ENCODE measurements at regions not wholly inside any gene's neighbourhood (a gene's known extent, or its start where the extent isn't known, plus 50 kb on each side); places are given as distances from the start of the nearest gene placed in this dataset.

DNA sequence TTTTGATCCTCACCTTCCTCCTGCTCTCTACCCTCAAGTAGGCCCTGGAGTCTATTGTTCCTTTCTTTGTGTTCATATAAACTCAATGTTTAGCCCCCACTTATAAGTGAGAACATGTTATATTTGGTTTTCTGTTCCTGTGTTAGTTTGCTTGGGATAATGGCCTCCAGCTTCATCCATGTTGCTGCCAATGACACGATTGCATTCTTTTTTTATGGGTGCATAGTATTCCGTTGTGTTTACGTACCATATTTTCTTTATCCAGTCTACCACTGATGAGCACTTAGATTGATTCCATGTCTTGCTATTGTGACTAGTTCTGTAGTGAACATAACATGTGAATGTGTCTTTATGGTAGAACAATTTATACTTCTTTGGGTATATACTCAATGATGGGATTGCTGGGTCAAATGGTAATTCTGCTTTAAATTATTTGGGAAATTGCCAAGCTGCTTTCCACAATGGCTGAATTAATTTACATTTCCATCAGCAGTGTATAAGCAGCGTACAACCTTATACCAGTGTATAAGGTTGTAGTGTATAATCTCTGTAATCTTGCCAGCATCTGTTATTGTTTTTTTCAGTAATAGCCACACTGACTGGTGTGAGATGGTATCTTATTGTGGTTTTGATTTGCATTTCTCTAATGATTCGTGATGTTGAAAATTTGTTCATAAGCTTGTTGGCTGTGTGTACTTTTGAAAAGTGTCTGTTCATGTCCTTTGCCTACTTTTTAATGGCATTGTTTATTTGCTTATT is 288.9 kb downstream of the KCNRG start:
- no peaks in the 10 kb centered on the region for H3K4me1 Mint-ChIP-seq (ENCODE audit: insufficient read depth, unreplicated experiment)
- no TSS peak for BruUV-seq (replicated peaks)
- intact Hi-C loops (cut with micrococcal nuclease) = no loop called here
- CTCF ChIA-PET = no interaction called here
- no peak overlapping the region for H3K27ac Mint-ChIP-seq (ENCODE audit: low read depth, unreplicated experiment)
- TF ChIP-seq, protein P1, sequence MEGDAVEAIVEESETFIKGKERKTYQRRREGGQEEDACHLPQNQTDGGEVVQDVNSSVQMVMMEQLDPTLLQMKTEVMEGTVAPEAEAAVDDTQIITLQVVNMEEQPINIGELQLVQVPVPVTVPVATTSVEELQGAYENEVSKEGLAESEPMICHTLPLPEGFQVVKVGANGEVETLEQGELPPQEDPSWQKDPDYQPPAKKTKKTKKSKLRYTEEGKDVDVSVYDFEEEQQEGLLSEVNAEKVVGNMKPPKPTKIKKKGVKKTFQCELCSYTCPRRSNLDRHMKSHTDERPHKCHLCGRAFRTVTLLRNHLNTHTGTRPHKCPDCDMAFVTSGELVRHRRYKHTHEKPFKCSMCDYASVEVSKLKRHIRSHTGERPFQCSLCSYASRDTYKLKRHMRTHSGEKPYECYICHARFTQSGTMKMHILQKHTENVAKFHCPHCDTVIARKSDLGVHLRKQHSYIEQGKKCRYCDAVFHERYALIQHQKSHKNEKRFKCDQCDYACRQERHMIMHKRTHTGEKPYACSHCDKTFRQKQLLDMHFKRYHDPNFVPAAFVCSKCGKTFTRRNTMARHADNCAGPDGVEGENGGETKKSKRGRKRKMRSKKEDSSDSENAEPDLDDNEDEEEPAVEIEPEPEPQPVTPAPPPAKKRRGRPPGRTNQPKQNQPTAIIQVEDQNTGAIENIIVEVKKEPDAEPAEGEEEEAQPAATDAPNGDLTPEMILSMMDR (IDR thresholded peaks at IDR 0.05; ENCODE audit: unreplicated experiment) = no peak
- DNase-seq (ENCODE audit: unreplicated experiment) = no peak
- H3K4me3 Mint-ChIP-seq (ENCODE audit: unreplicated experiment) = no peak overlapping the region
- H3K36me3 Mint-ChIP-seq (ENCODE audit: insufficient read depth, unreplicated experiment) = no peaks in the 10 kb centered on the region
- no peaks in the 10 kb centered on the region for H3K27me3 Mint-ChIP-seq (ENCODE audit: insufficient read depth, unreplicated experiment)
- POLR2A ChIA-PET = interaction anchor here (0.6 kb wide), 2 partner anchors 24 to 42 kb away, joined by 3 read pairs; no protein-coding TSS in a partner anchor
- H3K9me3 Mint-ChIP-seq (ENCODE audit: unreplicated experiment) = no peaks in the 10 kb centered on the region

DNA sequence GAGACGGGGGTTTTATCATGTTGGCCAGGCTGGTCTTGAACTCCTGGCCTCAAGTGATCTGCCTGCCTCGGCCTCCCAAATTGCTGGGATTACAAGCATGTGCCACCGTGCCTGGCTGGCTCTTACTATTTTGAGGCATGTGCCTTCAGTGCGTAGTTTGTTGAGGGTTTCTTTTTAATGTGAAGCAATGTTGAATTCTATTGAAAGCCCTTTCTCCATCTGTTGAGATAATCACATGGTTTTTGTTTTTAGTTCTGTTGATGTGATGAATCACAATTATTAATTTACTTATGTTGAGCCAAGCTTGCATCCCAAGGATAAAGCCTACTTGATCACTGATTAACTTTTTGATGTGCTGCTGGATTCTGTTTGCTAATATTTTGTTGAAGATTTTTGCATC is 290.9 kb downstream of the KCNRG start:
- no peak overlapping the region for H3K27ac Mint-ChIP-seq (ENCODE audit: low read depth, unreplicated experiment)
- H3K27me3 Mint-ChIP-seq (ENCODE audit: insufficient read depth, unreplicated experiment) = no peaks in the 10 kb centered on the region
- H3K4me1 Mint-ChIP-seq (ENCODE audit: insufficient read depth, unreplicated experiment) = no peaks in the 10 kb centered on the region
- no peak for DNase-seq (ENCODE audit: unreplicated experiment)
- H3K9me3 Mint-ChIP-seq (ENCODE audit: unreplicated experiment) = no peaks in the 10 kb centered on the region
- TF ChIP-seq, protein P1 (IDR thresholded peaks at IDR 0.05; ENCODE audit: unreplicated experiment) = no peak
- CTCF ChIA-PET = no interaction called here
- H3K4me3 Mint-ChIP-seq (ENCODE audit: unreplicated experiment) = no peak overlapping the region
- BruUV-seq (replicated peaks) = no TSS peak
- H3K36me3 Mint-ChIP-seq (ENCODE audit: insufficient read depth, unreplicated experiment) = no peaks in the 10 kb centered on the region
- POLR2A ChIA-PET = no interaction called here
- intact Hi-C loops (cut with micrococcal nuclease) = no loop called here

DNA sequence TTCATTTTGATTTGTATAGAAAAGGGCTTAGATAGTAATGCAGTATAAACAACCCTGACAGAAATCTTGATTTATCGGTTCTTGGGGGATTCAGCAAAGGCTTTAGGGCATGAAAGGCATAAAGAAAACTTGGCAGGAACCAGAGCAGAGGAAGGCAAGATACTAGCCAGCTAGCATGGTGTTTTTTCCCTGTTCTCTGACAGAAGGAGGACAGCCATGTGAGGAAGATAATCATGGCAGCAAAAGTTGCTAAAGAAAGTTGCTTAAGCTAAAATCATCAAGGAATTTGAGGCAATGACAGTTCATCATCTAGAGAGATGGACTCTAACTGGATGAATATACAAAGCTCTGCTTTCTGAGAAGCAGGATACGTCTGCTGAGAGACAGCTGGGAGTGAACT is 294.1 kb downstream of the KCNRG start:
- no peak overlapping the region for H3K4me3 Mint-ChIP-seq (ENCODE audit: unreplicated experiment)
- POLR2A ChIA-PET = no interaction called here
- H3K4me1 Mint-ChIP-seq (ENCODE audit: insufficient read depth, unreplicated experiment) = no peaks in the 10 kb centered on the region
- TF ChIP-seq, protein P1 (IDR thresholded peaks at IDR 0.05; ENCODE audit: unreplicated experiment) = no peak
- BruUV-seq (replicated peaks) = no TSS peak
- H3K9me3 Mint-ChIP-seq (ENCODE audit: unreplicated experiment) = no peaks in the 10 kb centered on the region
- CTCF ChIA-PET = interaction anchor here (0.6 kb wide), 1 partner anchor 271 kb away, joined by 4 read pairs; no protein-coding TSS in a partner anchor
- H3K27ac Mint-ChIP-seq (ENCODE audit: low read depth, unreplicated experiment) = no peak overlapping the region
- no peaks in the 10 kb centered on the region for H3K27me3 Mint-ChIP-seq (ENCODE audit: insufficient read depth, unreplicated experiment)
- intact Hi-C loops (cut with micrococcal nuclease) = no loop called here
- DNase-seq (ENCODE audit: unreplicated experiment) = no peak
- no peaks in the 10 kb centered on the region for H3K36me3 Mint-ChIP-seq (ENCODE audit: insufficient read depth, unreplicated experiment)

DNA sequence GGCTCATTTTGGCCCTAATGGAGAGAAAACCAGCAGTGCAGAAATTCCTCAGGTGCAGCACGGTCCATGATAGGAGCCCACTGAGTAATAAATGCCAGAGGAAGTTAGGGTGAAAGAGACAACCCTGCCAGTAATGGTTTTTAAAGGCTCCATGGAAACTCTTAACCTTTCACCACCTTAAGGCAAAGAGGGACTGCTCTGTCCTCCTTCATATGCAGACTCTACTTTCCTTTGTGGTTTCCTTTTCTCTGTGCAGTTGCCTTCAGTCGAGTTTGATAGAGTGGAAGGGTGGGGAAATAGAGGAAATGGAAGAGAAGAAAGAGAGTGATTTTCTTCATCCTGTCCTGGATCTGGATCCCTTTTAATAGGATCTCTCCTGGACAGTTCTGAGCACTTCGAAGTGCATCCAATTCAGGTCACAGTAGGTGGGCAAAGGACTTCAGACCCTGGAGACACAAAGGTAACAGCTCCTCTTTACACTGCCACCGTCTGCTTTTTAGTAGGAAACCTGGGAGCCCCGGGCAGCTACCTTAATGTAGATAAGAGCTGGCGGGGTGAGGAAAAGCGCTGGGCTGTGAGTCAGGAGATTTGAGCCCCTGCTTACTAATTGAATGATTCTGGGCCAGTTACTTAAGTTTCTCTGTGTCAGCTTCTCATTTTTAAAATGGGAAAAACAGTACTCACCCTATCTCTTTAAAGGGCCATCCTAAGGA is 294.8 kb downstream of the KCNRG start:
- Mint-ChIP-seq H3K27me3 (ENCODE audit: insufficient read depth, unreplicated experiment) (no peaks in the 10 kb centered on the region), H3K4me3 (ENCODE audit: unreplicated experiment) (no peak overlapping the region), H3K27ac (ENCODE audit: low read depth, unreplicated experiment) (no peak overlapping the region), H3K4me1 (ENCODE audit: insufficient read depth, unreplicated experiment) (no peaks in the 10 kb centered on the region), H3K36me3 (ENCODE audit: insufficient read depth, unreplicated experiment) (no peaks in the 10 kb centered on the region), H3K9me3 (ENCODE audit: unreplicated experiment) (no peaks in the 10 kb centered on the region)
- no peak for DNase-seq (ENCODE audit: unreplicated experiment)
- CTCF ChIA-PET = interaction anchor here (0.6 kb wide), 1 partner anchor 271 kb away, joined by 4 read pairs; no protein-coding TSS in a partner anchor
- TF ChIP-seq, protein P1 (IDR thresholded peaks at IDR 0.05; ENCODE audit: unreplicated experiment) = no peak
- no TSS peak for BruUV-seq (replicated peaks)
- intact Hi-C loops (cut with micrococcal nuclease) = no loop called here
- POLR2A ChIA-PET = no interaction called here
